ENCODE measurements at regions not wholly inside any gene's neighbourhood (a gene's known extent, or its start where the extent isn't known, plus 50 kb on each side); places are given as distances from the start of the nearest gene placed in this dataset.

- no peak for TF ChIP-seq ZNF341 (tag by site-specific recombination; IDR thresholded peaks at IDR 0.05; ENCODE audit: low read depth)
- TF ChIP-seq CTCF (tag by site-specific recombination; IDR thresholded peaks at IDR 0.05) = no peak
- TF ChIP-seq ZBTB1 (tag by site-specific recombination; IDR thresholded peaks at IDR 0.05) = no peak
- TF ChIP-seq ZBTB44 (tag by site-specific recombination; IDR thresholded peaks at IDR 0.05) = no peak
- TF ChIP-seq ZNF391 (tag by site-specific recombination; IDR thresholded peaks at IDR 0.05; ENCODE audit: borderline replicate concordance, low read depth) = no peak
- ChIA-PET CTCF (no interaction called here), POLR2A (no interaction called here)
- Histone ChIP-seq H3K4me1 (ENCODE audit: control insufficient read depth, insufficient read depth, low read length) (no peaks in the 10 kb centered on the region), H3K9me3 (ENCODE audit: control insufficient read depth, insufficient read depth, low read depth, low read length) (no peaks in the 10 kb centered on the region), H3K4me3 (ENCODE audit: low read depth, low read length) (no peak overlapping the region), H3K36me3 (ENCODE audit: control insufficient read depth in 2 of 2, insufficient read depth in 1 of 2, low read length in 2 of 2) (no peaks in the 10 kb centered on the region), H3K27ac (ENCODE audit: extremely low read depth, low read depth, low read length) (no peak overlapping the region)
Measured at GRCh38 chr22:49202226-49202625, 625.4 kb downstream of the BRD1 start.

GRCh38 chr22:49201046-49201970 lies 626.4 kb downstream of the BRD1 start:
- Histone ChIP-seq H3K4me3 (ENCODE audit: low read depth, low read length) (no peak overlapping the region), H3K4me1 (ENCODE audit: control insufficient read depth, insufficient read depth, low read length) (no peaks in the 10 kb centered on the region), H3K36me3 (ENCODE audit: control insufficient read depth in 2 of 2, insufficient read depth in 1 of 2, low read length in 2 of 2) (no peaks in the 10 kb centered on the region), H3K27ac (ENCODE audit: extremely low read depth, low read depth, low read length) (no peak overlapping the region), H3K9me3 (ENCODE audit: control insufficient read depth, insufficient read depth, low read depth, low read length) (no peaks in the 10 kb centered on the region)
- ChIA-PET CTCF (interaction anchor here (0.8 kb wide), 1 partner anchor 47 kb away, joined by 4 read pairs; no protein-coding TSS in a partner anchor), POLR2A (no interaction called here)
- TF ChIP-seq PATZ1 (tag by site-specific recombination; IDR thresholded peaks at IDR 0.05) (no peak), ZNF341 (tag by site-specific recombination; IDR thresholded peaks at IDR 0.05; ENCODE audit: low read depth) (no peak), ZNF423 (tag by site-specific recombination; IDR thresholded peaks at IDR 0.05) (no peak), ZNF394 (tag by site-specific recombination; IDR thresholded peaks at IDR 0.05; ENCODE audit: borderline replicate concordance) (no peak), ZFHX2 (tag by site-specific recombination; conservative IDR thresholded peaks at IDR 0.05) (no peak), ZNF16 (tag by site-specific recombination; IDR thresholded peaks at IDR 0.05; ENCODE audit: low read depth) (no peak), ZBTB11 (tag by site-specific recombination; conservative IDR thresholded peaks at IDR 0.05; ENCODE audit: low read depth) (no peak), ZNF580 (tag by site-specific recombination; IDR thresholded peaks at IDR 0.05) (no peak), ZNF169 (tag by site-specific recombination; IDR thresholded peaks at IDR 0.05) (no peak), ZNF362 (tag by site-specific recombination; IDR thresholded peaks at IDR 0.05) (no peak), ZBTB20 (tag by site-specific recombination; IDR thresholded peaks at IDR 0.05) (no peak), ZNF23 (tag by site-specific recombination; IDR thresholded peaks at IDR 0.05; ENCODE audit: borderline replicate concordance) (no peak), ZNF146 (tag by site-specific recombination; IDR thresholded peaks at IDR 0.05) (no peak), ZBTB26 (tag by site-specific recombination; optimal IDR thresholded peaks at IDR 0.05) (no peak), ZEB2 (tag by site-specific recombination; IDR thresholded peaks at IDR 0.05) (no peak), IKZF3 (tag by site-specific recombination; IDR thresholded peaks at IDR 0.05) (no peak), BCL11B (tag by site-specific recombination; IDR thresholded peaks at IDR 0.05; ENCODE audit: low read depth) (no peak)
